ENCODE measurements at regions not wholly inside any gene's neighbourhood (a gene's known extent, or its start where the extent isn't known, plus 50 kb on each side); places are given as distances from the start of the nearest gene placed in this dataset.

DNA sequence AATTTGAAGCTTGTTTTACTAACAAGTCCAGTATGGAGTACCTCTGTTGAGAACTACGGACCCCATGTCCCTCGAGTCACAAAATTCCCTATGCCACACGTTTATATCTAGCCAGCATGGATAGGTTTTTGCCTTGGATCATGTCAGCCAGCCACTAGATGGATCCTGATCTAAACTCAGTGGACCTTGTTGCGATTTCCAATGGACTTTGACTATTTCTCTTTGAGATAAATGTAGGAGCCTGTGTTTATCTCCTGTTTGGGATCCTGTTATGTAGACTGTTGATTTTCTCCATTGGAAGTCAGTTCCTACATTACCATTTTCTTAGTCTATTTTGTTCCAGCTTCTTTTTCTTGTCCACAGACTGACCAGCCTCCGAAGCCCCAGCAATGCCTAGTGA is 127.1 kb upstream of the BMAL1 start:
- TF ChIP-seq, protein P1, sequence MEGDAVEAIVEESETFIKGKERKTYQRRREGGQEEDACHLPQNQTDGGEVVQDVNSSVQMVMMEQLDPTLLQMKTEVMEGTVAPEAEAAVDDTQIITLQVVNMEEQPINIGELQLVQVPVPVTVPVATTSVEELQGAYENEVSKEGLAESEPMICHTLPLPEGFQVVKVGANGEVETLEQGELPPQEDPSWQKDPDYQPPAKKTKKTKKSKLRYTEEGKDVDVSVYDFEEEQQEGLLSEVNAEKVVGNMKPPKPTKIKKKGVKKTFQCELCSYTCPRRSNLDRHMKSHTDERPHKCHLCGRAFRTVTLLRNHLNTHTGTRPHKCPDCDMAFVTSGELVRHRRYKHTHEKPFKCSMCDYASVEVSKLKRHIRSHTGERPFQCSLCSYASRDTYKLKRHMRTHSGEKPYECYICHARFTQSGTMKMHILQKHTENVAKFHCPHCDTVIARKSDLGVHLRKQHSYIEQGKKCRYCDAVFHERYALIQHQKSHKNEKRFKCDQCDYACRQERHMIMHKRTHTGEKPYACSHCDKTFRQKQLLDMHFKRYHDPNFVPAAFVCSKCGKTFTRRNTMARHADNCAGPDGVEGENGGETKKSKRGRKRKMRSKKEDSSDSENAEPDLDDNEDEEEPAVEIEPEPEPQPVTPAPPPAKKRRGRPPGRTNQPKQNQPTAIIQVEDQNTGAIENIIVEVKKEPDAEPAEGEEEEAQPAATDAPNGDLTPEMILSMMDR (IDR thresholded peaks at IDR 0.05), result 0 out of 2 replicates have a peak, but pooled peaks have one; percentile 4
- no peak for TF ChIP-seq TCF7L2 (IDR thresholded peaks at IDR 0.05; ENCODE audit: low read depth, low read length)
- no peak for TF ChIP-seq POLR2AphosphoS5 (IDR thresholded peaks at IDR 0.05; ENCODE audit: low read depth, low read length)

Data from Panc1 (cell line).